ENCODE measurements at regions not wholly inside any gene's neighbourhood (a gene's known extent, or its start where the extent isn't known, plus 50 kb on each side); places are given as distances from the start of the nearest gene placed in this dataset.
"Not testable (repeated sequence)": the region's sequence is repeated elsewhere in the genome, so short reads cannot be mapped to it uniquely, and the experiment has no call there.

- no peak for DNase-seq
Observed at GRCh38 chr17:72372185-72372584, 251.4 kb downstream of the SOX9 start.

- no peak for DNase-seq
Observed at GRCh38 chr17:72373910-72374741, 253.3 kb downstream of the SOX9 start.

- no peak for DNase-seq
Observed at GRCh38 chr17:72376526-72377345, 255.9 kb downstream of the SOX9 start.

GRCh38 chr17:72378414-72379390 lies 257.9 kb downstream of the SOX9 start:
- DNase-seq = no peak

GRCh38 chr17:72379516-72379915 lies 258.7 kb downstream of the SOX9 start:
- no peak for DNase-seq

- DNase-seq = no peak
Observed at GRCh38 chr17:72380120-72380519, 259.3 kb downstream of the SOX9 start.

GRCh38 chr17:72380737-72381136 lies 259.9 kb downstream of the SOX9 start:
- DNase-seq = no peak

GRCh38 chr17:72381597-72382397 lies 261.0 kb downstream of the SOX9 start:
- DNase-seq = no peak

- DNase-seq = no peak
Observed at GRCh38 chr17:72382971-72383722, 262.3 kb downstream of the SOX9 start.

- no peak for DNase-seq
Observed at GRCh38 chr17:72385475-72385874, 264.7 kb downstream of the SOX9 start.

GRCh38 chr17:72386173-72386572 lies 265.4 kb downstream of the SOX9 start:
- not testable (repeated sequence) for DNase-seq

GRCh38 chr17:72386619-72387237 lies 265.9 kb downstream of the SOX9 start:
- no peak for DNase-seq

- no peak for DNase-seq
Observed at GRCh38 chr17:72387487-72387886, 266.7 kb downstream of the SOX9 start.

GRCh38 chr17:72387969-72388368 lies 267.1 kb downstream of the SOX9 start:
- no peak for DNase-seq

- DNase-seq = no peak
Observed at GRCh38 chr17:72388765-72389473, 268.1 kb downstream of the SOX9 start.

GRCh38 chr17:72390675-72391508 lies 270.1 kb downstream of the SOX9 start:
- no peak for DNase-seq

GRCh38 chr17:72392056-72393010 lies 271.5 kb downstream of the SOX9 start:
- DNase-seq = no peak

- no peak for DNase-seq
Observed at GRCh38 chr17:72393553-72393952, 272.7 kb downstream of the SOX9 start.
